Myocyte (in vitro differentiated cells): ENCODE measurements at regions not wholly inside any gene's neighbourhood (a gene's known extent, or its start where the extent isn't known, plus 50 kb on each side); places are given as distances from the start of the nearest gene placed in this dataset.
A peak's percentile ranks its signal among the peaks of the same experiment; 100 is the strongest.

Experiments
- DNase-seq: peaks from one replicate; pipeline ENCODE4 v3.0.0-alpha.2; 2012; ENCODE audit warnings: low read depth

GRCh38 chr1:14338509-14338908, 260.0 kb upstream of the KAZN start:
- no peak for DNase-seq

DNA sequence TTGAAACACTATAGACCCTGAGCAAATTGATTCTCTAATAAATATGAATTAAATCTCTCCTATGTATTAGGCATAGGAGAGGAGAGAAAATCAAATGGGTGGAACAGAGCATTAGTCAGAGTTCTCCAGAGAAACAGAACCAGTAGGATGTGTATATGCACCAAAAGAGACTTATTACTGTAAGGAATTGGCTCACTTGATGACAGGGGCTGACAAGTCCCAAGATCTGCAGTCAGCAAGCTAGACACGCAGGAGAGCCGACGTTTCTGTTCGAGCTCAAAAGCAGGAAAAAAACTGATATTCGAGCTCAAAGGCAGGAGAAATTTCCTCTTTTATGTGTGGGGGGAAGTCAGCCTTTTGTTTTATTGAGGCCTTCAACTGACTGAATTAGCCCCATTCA, 259.2 kb upstream of the KAZN start:
- DNase-seq = no peak

DNA sequence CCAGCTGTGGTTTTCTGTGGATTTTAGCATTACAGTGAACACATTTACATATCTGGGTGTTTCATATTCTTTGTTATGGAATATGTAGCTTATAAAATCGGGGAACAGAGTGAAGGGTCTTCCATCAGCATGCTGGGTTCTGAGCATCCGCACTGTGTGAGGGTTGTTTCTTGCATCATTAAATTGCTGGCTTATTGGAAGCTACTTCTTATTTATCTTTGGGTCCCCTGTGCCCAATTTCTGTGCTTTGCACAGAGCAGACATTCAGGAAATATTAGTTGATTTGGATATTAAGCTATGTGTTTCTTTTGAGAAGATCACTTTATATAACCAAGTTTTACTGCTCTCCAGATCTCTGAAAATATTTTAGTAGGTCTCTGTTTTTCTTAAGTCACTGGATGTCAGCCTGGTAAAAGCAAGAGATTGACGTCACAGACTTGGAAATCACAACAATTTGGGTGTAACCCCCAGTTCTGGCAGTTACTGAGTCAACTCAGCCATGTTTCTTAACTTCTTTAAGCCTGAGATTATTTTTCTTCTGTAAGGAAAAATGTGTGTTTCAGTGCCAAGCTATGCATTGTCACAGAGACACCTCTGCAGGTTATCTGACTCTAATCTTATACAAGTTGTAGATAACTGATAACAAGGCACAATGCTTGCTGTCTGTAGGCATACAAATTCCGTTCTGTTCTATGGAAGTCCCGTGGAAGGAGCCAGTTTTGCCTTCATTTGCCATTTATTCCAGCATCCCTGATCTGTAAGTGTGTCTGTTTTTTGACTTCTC, 258.3 kb upstream of the KAZN start:
- DNase-seq = no peak

DNA sequence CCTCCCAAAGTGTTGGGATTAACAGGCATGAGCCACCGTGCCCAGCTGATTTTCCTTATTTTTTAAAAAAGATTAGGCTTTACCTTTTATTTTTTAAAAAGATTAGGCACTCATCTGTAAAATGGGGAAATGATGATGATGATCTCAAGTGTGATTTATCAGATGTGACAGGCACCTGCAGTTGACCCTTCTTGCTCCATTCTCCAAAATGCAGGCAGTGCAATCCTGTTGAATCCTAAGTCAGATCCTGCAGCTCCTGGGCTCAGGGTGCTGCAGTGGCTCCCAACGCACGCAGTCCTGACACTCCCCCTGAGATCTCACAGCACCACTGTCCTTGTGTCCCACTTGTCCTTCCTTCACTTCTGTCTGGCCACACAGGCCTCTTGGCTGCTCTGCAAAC, 257.3 kb upstream of the KAZN start:
- DNase-seq = no peak

- DNase-seq = no peak
Measured at GRCh38 chr1:14345946-14346550, 252.4 kb upstream of the KAZN start.

GRCh38 chr1:14347186-14347585, 251.3 kb upstream of the KAZN start:
- DNase-seq = no peak

GRCh38 chr1:14347776-14348175, 250.7 kb upstream of the KAZN start:
- DNase-seq = no peak

- no peak for DNase-seq
Measured at GRCh38 chr1:14350197-14350596, 248.3 kb upstream of the KAZN start.

- no peak for DNase-seq
Measured at GRCh38 chr1:14352897-14353296, 245.6 kb upstream of the KAZN start.

DNA sequence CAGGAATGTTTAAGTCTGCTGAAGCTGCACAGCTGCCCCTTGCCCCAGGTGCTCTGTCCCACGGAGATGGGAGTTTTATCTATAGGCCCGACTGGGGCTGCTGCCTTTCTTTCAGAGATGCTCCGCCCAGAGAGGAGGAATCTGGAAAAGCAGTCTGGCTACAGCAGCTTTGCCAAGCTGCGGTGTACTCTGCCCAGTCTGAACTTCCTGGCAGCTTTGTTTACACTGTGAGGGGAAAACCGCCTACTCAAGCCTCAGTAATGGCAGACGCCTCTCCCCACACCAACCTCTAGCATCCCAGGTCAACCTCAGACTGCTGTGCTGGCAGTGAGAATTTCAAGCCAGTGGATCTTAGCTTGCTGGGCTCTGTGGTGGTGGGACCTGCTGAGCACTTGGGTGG, 237.5 kb upstream of the KAZN start:
- DNase-seq = peak; percentile 63

GRCh38 chr1:14362331-14362730, 236.2 kb upstream of the KAZN start:
- no peak for DNase-seq

- DNase-seq = no peak
Measured at GRCh38 chr1:14363036-14363590, 235.4 kb upstream of the KAZN start.

DNA sequence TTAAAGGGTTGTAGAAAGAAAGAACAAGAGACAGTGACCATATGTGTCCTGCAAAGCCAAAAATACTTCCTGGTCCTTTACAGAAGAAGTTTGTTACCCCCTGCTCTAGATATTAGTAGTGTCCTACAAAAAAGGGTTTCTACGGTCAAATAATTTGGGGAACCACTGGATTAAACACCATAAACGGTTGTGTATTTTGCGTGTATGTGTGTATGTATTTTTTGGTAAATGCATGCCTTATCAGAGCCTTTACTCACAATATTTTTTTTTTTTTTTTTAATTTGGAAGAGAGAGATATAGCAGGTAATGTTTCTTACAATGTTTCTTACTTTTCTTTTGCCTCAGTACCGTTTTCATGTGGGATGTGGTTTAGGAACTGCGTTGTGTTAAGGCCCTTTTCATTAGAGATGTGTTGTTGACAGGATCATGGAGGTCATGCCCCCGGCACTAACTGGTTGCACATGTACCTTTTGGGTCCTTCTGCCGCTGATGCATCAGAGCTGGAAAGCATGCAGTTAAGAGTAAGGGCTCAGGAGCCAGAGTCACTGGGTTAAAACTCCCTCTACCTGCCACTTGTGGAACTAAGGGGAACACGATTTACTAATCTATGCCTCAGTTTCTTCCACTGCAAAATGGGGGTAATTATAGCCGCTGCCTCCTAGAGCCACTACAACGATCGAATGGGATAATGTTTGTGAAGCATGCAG, 234.6 kb upstream of the KAZN start:
- no peak for DNase-seq

DNA sequence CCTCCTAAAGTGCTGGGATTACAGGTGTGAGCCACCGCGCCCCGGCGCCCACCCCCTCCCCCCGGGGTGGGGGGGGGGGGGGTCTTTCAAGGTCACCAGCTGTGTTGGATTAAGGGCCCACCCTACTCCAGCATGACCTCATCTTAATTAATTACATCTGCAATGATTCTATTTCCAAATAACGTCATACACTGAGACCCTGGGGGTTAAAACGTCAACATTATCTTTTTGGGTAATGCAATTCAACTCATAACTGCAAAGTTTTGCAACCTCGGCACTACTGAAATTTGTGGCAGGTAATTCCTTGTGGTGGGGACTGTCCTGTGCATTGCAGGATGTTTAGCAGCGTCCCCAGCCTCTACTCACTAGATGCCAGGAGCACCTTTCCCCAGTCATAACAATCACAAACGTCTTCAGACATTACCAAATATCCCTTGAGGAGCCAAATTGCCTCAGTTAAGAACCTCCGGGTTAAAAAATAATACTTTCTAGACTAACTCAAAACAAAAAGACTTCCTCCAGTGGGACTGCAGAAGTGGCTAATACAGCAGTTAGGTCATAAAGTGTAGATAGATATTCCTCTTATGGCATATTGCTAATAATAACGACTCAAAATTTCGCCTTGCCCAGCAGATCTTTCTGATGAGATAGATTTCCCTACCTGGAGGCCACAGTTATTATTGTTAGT, 233.0 kb upstream of the KAZN start:
- DNase-seq = no peak

- peak; percentile 44 for DNase-seq
Measured at GRCh38 chr1:14366091-14367018, 232.1 kb upstream of the KAZN start.

DNA sequence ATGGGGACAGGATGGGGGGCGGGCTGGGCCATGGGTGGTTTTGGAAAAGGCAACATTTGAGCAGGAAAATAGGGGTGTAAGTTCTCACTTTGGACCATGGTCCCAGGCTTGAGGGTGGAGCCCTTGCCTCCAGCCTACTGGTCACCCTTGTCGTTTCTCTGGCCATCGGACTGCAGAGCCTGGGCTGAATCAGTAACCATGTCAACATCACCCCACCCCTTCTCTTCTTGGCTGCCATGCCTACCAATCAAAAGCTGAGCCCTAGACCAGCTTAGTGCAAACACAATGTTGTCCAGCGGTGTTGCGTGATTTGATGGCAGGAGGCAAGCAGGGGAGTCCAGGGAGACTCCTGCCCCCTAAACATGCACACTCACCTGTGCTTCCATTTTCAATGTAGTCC, 231.0 kb upstream of the KAZN start:
- no peak for DNase-seq

DNA sequence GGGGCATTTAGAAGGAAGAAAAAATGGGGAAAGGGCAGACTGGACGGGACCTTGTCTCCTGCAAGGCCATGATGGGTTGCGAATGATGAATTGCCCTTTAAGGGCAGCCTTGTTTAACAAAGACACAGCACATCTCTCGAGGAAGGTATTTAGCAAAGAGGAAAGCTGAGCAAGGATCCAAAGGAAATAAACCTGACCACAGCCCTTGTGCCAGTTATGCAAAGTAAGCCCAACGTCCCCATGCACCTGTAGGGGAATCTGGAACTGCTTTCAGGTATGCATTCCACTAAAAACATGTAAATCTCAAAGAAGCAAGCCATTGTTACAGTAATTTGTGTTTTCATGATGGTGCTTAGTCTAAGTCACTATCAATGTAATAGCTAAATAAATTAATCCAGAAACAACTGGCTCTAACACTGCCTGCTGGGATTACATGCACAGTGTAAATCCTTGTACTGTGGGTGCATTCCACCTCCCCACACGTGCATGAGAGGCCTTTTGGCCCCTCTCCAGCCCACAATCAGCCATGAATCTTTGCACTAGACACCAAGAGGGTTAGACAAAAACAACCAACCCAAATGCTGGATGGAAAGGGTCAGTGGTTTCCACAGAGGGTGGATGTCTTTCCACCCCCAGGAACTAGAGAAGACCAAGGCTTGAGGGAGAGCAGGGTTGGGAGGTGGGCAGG, 228.8 kb upstream of the KAZN start:
- DNase-seq = peak; percentile 14

DNA sequence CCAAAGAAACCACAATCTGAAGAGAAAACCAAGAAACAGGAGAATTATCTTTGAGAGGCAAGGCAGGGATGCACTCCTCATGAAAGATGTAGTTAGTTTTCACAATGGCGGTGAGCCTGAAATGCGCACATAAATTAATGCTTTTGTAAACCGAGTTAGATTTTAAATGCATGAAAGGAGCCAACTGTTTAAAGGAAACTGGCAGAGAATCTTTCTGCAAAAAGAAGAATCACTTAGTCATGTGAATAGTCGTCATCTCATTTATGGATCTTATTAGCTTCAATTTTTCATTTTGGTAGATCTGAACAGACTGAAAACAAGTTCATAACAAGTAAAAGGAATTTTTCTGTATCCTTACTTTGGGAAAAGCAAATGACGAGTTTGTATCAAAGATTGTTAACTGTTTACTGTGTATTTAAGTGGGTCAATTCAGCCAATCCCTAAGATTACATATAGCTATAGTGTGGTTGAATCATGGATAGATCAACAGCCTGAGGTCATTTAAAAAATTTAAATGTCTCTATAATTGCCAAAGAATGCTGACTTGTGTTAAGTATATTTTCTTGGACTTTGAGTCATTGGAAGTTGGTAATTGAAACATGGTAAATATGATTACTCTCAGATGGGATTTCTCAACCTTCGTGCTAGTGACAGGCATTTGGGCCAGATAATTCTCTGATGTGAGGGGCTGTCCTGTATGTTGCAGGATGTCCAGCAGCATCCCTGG, 226.6 kb upstream of the KAZN start:
- DNase-seq = no peak

- no peak for DNase-seq
Measured at GRCh38 chr1:14372526-14372925, 226.0 kb upstream of the KAZN start.
